ENCODE measurements at regions not wholly inside any gene's neighbourhood (a gene's known extent, or its start where the extent isn't known, plus 50 kb on each side); places are given as distances from the start of the nearest gene placed in this dataset.

DNA sequence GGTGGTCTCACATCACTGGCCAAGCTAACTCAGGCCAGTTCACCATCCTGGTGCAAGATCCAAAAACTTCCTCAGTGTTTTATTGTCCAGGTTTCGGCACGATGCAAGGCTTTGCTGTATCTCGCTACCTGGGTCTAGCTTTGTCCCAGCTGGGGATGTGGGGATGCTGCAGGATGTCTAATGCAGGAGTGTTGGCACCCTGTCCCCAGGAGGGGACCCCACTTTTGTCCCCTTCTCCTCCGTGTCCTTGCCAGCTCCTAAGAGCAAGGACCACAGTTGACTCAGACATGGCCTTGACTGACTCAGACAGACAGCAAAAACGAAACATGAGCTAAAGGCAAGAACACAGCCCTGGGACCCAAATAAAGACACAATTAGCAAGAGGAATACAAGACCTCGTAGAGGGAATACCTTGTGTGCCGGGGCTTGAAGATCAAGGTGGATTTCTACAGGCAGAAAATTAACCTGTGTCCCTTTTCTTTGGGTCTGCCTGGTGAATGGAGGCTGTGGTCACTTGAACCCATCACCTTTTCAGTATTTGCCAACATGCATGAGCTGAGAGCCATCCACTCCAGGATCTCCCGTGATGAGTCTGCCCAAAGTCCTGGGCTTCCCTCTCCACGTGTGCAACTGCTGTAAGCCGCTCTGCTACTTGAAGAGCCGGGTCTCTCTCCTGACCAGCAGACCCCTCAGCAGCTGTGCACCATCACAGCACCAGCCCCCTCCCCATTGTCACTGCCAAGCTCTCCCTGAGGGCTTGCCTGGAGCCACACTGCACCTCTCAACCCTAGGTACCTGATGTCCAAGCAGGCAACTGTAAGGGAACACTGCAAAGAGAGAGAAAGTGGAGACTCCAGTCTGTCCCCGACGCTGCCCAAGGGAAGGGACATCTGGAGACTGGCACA, 149.5 kb upstream of the ZNF507 start:
- no peak overlapping the region for H3K27ac ChIP-seq
- TF ChIP-seq ZFX (IDR thresholded peaks at IDR 0.05; ENCODE audit: borderline replicate concordance) (no peak), CTCF (IDR thresholded peaks at IDR 0.05) (no peak)

DNA sequence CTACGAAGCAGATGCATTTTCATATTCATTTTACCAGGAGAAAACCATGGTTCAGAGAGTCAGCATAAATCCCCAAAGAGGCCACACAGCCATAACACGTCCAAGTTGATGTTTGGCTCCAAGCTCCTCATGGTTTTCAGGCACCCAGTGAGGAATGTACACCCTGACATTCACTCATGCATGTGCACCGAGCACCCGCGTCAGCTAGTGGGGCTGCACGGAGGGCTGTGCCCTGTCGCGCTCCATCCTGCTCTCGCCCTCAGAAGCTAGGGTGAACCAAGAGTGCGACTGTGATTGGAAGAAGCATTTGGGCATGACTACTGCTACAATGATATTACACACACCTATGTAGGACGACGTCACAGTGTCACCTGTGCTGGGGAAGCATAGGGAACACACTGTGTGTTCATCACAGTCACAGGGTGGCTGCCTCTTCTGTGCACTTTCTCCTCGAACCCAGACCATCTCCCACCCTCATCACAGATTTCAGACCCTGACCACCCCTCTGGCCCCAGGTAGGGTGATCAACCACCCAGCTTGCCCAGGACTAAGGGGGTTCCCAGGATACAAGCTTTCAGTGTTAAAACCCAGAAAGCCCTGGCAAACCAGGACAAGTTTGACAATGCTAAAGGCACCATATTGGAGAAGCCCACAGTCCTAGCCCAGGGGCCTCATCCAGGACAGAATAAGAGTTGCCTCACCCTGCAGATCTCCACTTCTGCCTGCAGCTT, 148.6 kb upstream of the ZNF507 start:
- H3K27ac ChIP-seq, result no peak overlapping the region
- TF ChIP-seq CTCF (IDR thresholded peaks at IDR 0.05) (no peak), ZFX (IDR thresholded peaks at IDR 0.05; ENCODE audit: borderline replicate concordance) (no peak)

DNA sequence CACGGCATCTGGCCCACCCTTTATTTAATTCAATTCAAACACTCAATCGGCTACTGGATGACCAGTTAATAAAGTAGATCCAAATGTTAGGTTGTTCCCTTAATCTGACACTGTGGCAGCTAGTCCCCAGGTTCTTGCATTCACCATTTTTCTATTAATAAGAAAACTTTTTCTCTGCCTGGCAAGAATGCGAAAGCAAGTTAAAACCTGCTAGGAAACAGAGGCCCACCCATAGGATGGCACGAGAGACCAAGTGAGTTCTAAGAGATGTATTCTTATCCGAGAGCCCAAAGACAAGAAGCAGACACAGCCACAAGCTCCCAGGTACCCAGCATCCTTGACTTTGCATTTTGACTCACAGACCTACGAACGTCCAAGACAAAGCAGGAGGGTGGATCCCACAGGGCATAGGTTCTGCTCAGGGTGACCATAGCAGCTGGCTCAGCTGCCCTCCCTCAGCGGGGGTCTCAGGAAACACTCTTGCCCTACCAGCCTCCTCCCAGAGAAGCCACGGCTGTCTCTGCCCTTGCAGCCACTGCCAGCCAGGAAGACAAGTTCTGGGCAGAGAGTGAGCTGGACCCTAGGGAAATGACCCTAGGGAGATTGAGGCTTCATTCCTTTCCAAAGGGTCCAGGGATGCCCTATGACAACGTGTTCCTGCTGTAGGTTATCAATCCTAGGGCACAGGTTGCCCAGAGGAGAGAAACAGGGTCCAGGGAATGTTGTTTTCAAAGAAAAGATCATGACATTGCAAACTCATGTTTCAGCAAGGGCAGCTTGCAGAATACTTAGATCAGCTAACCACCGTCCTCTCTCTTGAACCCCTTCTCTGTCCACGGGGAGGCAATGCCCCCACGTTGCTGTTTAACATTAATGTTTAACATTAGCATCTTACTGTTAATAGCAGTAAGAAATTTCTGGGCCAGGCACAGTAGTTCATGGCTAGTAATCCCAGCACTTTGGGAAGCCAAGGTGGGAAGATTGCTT, 147.2 kb upstream of the ZNF507 start:
- no peak overlapping the region for H3K27ac ChIP-seq
- TF ChIP-seq CTCF (IDR thresholded peaks at IDR 0.05) (no peak), ZFX (IDR thresholded peaks at IDR 0.05; ENCODE audit: borderline replicate concordance) (no peak)

DNA sequence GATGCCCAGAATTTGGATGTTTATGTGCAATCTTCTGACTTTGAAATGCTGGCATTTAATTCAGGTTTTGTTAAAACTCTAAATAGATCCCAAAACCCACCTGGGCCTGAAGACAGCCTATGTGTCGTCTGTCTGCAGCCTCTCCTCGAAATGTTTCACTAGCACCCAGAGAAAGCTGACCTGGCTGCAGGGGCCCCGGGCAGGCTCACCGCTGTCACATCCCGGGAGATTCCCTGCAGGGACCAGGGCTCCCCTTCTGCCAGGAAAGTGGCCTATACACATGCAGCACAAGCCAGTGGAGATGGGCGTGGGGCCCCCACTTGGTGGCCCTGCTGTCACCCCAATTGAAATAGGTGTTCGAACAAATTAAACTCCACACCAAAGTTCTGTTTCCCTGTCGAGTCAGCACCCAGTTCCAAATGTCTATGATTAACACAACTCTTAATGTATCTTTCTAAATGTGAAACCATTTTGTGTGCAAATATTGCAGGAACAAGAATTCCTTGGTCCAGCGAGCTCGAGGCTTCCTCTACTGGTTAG, 145.8 kb upstream of the ZNF507 start:
- no peak overlapping the region for H3K27ac ChIP-seq
- TF ChIP-seq ZFX (IDR thresholded peaks at IDR 0.05; ENCODE audit: borderline replicate concordance) (no peak), CTCF (IDR thresholded peaks at IDR 0.05) (no peak)

- H3K27ac ChIP-seq, result no peak overlapping the region
- no peak for TF ChIP-seq CTCF (IDR thresholded peaks at IDR 0.05)
- TF ChIP-seq ZFX (IDR thresholded peaks at IDR 0.05; ENCODE audit: borderline replicate concordance), result no peak
These were observed 144.9 kb upstream of the ZNF507 start for GRCh38 chr19:32200312-32201038.

DNA sequence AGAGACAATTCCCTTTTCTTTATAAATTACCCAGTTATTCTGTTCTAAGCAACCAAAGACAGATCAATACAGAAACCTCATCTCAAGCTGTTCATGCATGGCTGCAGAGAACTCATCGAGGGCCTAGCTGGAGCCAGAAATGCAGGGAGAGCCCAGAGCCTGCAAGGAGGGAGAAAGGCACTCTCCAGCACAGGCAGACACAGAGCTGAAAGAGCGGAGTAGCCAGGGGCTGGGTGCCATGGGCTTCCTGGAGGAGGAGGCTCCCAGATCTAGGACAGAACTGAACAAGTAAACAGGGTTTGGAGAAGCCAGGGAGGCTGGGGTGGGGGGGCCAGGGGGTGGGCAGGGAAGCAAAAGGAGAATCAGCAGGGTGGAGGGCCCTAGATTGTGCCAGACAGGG, 144.2 kb upstream of the ZNF507 start:
- H3K27ac ChIP-seq, result no peak overlapping the region
- TF ChIP-seq ZFX (IDR thresholded peaks at IDR 0.05; ENCODE audit: borderline replicate concordance) (no peak), CTCF (IDR thresholded peaks at IDR 0.05) (no peak)
